Epithelial cell of proximal tubule (primary cell): ENCODE measurements at regions not wholly inside any gene's neighbourhood (a gene's known extent, or its start where the extent isn't known, plus 50 kb on each side); places are given as distances from the start of the nearest gene placed in this dataset.

Source experiments
- DNase-seq: peaks from one replicate; pipeline ENCODE4 v3.0.0-alpha.2; 2011; ENCODE audit warnings: low read depth
- H3K4me3 ChIP-seq: 2 replicates; pipeline ENCODE4 v1.5.1; 2011; ENCODE audit warnings: low read depth, mild to moderate bottlenecking, low read length
- CTCF ChIP-seq: conservative IDR thresholded peaks from 2 replicates; pipeline ENCODE4 v1.5.1; 2012; ENCODE audit warnings: low read depth, mild to moderate bottlenecking, low read length

DNA sequence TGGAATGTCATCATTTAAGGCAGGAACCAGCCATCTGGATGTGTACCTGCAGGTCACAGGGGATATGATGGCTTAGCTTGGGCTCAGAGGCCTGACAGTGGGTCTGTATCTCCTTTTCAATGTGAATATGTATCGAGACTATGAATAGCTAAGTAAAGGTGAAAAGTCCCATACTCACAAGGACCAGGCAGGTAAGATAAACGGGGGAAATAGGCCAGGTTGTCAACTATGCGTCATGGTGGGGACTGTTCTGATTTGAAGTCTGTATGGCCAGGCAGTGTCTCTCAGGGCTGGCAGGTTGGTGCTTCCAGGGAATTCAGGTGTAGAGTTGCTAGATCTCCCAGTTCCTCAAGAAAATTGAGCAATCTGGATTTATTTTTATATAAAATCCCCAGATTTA is 987.9 kb upstream of the WWC1 start:
- no peak overlapping the region for H3K4me3 ChIP-seq
- DNase-seq, result no peak
- TF ChIP-seq CTCF, result no peak

- no peak overlapping the region for H3K4me3 ChIP-seq
- DNase-seq, result no peak
- TF ChIP-seq CTCF, result no peak
Observed at GRCh38 chr5:167304834-167305469, 986.5 kb upstream of the WWC1 start.

- DNase-seq, result no peak
- TF ChIP-seq CTCF, result no peak
Observed at GRCh38 chr5:167305591-167306213, 985.7 kb upstream of the WWC1 start.

DNA sequence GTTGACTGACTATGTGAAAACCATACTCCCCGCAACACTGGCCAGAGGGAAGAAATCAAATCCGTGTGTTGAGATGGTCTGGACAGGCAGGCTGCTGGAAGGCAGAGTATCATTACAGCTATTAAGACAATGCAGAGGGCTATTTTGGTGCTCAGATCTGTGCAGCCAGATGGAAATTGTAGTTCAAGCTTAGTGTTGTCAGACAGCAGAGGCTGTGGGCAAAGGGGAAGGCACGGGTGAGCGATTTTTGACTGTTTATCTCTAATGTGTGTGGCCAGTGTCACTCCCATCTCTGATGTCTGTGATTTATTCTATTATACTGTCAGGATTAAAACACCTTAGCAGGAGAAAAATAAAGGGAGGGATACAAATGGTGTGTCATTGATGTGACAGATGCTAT is 984.4 kb upstream of the WWC1 start:
- TF ChIP-seq CTCF, result no peak
- H3K4me3 ChIP-seq, result no peak overlapping the region
- no peak for DNase-seq

More at GRCh38 chr5:167305591-167306213, 985.7 kb upstream of the WWC1 start:
- H3K4me3 ChIP-seq, result no peak overlapping the region

GRCh38 chr5:167308466-167308865 is 983.0 kb upstream of the WWC1 start:
- no peak for TF ChIP-seq CTCF
- DNase-seq, result no peak
- H3K4me3 ChIP-seq, result no peak overlapping the region

DNA sequence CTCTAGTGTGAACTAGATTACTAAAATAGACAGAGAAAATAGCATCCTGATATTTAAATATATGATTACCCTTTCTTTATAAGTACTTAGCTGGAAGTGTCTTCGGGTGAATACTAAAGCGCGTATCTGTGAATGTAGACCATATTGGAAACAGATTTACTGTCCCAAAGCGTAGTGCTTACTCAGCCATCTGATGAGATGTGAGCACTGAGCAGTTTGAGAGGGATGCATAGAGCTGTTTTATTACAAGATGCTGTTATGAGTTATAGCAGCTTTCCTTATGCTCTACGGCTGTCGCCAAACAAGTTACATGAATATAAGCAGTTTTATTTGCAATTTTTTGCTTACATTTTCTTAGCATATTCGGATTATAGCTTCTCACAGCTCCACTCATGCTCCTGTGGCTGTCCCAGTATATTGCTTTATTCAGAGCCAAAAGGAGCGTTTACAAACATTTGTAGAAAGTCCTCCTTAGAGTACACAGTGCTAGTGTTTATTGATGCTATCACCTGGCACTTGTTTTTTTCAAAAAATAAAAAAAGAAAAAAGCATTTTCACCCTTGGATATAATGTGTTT is 981.4 kb upstream of the WWC1 start:
- TF ChIP-seq CTCF, result no peak
- no peak for DNase-seq
- H3K4me3 ChIP-seq, result no peak overlapping the region
